Body of pancreas (tissue), 4 donors: ENCODE measurements at regions not wholly inside any gene's neighbourhood (a gene's known extent, or its start where the extent isn't known, plus 50 kb on each side); places are given as distances from the start of the nearest gene placed in this dataset.

Experiments
- ATAC-seq: fragments of 150-250 bp; one replicate; pipeline ENCODE4 v1.9.1; 2016
- DNase-seq, 4 donors: peaks; one replicate each; pipeline ENCODE4 v3.0.0-alpha.2; 2019
- H3K27ac ChIP-seq, 4 donors: fragments of 200-600 bp; sonication (generic); 1 replicate in 3 of 4; 2 replicates in 1 of 4; pipeline versions ENCODE4 v1.5.1 to v1.6.1; 2016 to 2019; ENCODE audit warnings: mild to moderate bottlenecking in 1 of 4, mixed read lengths in 1 of 4, moderate library complexity in 1 of 4
- H3K27me3 ChIP-seq, 2 donors: fragments of 200-600 bp; sonication (generic); one replicate each; pipeline ENCODE4 v1.6.0; 2016; ENCODE audit warnings: mild to moderate bottlenecking in 1 of 2
- H3K36me3 ChIP-seq, 2 donors: fragments of 200-600 bp; sonication (generic); replicated peaks in 1 of 2; 2 replicates each; pipeline ENCODE4 v1.5.1; 2016; ENCODE audit warnings: low read depth in 2 of 2; ENCODE audit not compliant: insufficient read depth in 1 of 2
- H3K4me1 ChIP-seq: fragments of 200-600 bp; sonication (generic); one replicate; pipeline ENCODE4 v1.6.0; 2016
- H3K4me3 ChIP-seq, 2 donors: fragments of 200-600 bp; sonication (generic); 1 replicate in 1 of 2; 2 replicates in 1 of 2; pipeline ENCODE4 v1.5.1; 2016 to 2019
- H3K9me3 ChIP-seq, 3 donors: fragments of 200-600 bp; sonication (generic); 1 replicate in 2 of 3; 2 replicates in 1 of 3; pipeline ENCODE4 v1.5.1; 2016
- POLR2A ChIP-seq, 3 donors: fragments of 450-650 bp; IDR thresholded peaks; one replicate each; pipeline ENCODE4 v1.6.1; 2016; ENCODE audit warnings: antibody characterized with exemption in 3 of 3, mild to moderate bottlenecking in 2 of 3
- WGBS, 2 donors: methylation state at CpG; one replicate each; pipeline ENCODE4 v1.1.5; 2017; 5-methylcytosine and 5-hydroxymethylcytosine counted together
- intact Hi-C: fragments of 100-400 bp; cut with DNase I; formaldehyde crosslinking; loops from one replicate; pipeline ENCODE4 v1.15.1; 2023
- TF ChIP-seq, protein P1 (sequence below), 7 experiments: fragments of 450-650 bp in 4 of 7; fragments of 200-600 bp in 3 of 7; sonication (generic) in 3 of 7; IDR thresholded peaks; one replicate each; pipeline ENCODE4 v1.5.1; 2016 to 2019; ENCODE audit warnings: antibody characterized with exemption in 7 of 7

DNA sequence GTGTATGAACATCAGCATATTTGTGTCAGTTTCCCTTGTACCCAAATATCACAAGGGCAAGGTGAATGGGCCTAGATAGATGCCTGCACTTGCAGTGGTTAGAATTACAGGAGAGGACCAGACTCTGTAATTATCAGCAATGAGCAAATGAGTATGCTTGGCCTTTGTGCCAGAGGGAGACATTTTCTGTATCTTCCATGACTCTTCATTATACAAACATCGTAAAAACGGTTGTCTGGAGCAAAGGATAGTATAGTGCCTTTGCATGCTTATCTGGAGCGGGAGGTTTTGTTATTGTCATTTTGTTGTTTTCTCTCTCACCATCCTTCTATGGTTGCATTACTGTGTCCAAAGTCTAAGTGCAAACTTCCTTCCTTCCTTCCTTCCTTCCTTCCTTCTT, 1568.5 kb upstream of the NUDT12 start:
- TF ChIP-seq, protein P1, sequence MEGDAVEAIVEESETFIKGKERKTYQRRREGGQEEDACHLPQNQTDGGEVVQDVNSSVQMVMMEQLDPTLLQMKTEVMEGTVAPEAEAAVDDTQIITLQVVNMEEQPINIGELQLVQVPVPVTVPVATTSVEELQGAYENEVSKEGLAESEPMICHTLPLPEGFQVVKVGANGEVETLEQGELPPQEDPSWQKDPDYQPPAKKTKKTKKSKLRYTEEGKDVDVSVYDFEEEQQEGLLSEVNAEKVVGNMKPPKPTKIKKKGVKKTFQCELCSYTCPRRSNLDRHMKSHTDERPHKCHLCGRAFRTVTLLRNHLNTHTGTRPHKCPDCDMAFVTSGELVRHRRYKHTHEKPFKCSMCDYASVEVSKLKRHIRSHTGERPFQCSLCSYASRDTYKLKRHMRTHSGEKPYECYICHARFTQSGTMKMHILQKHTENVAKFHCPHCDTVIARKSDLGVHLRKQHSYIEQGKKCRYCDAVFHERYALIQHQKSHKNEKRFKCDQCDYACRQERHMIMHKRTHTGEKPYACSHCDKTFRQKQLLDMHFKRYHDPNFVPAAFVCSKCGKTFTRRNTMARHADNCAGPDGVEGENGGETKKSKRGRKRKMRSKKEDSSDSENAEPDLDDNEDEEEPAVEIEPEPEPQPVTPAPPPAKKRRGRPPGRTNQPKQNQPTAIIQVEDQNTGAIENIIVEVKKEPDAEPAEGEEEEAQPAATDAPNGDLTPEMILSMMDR (IDR thresholded peaks at IDR 0.05): no peak
- no peak for TF ChIP-seq POLR2A (IDR thresholded peaks at IDR 0.05)
- WGBS, 2 donors: 74 to 78% methylated on average over 3 of the region's 3 CpGs
- DNase-seq (no peak), ATAC-seq (no peak)
- H3K9me3 ChIP-seq: no peaks in the 10 kb centered on the region
- H3K4me3 ChIP-seq: no peak overlapping the region
- intact Hi-C loops: no loop called here
- H3K27ac ChIP-seq: no peak overlapping the region
- no peaks in the 10 kb centered on the region for H3K27me3 ChIP-seq
- H3K4me1 ChIP-seq: no peaks in the 10 kb centered on the region
- no peaks in the 10 kb centered on the region for H3K36me3 ChIP-seq

DNA sequence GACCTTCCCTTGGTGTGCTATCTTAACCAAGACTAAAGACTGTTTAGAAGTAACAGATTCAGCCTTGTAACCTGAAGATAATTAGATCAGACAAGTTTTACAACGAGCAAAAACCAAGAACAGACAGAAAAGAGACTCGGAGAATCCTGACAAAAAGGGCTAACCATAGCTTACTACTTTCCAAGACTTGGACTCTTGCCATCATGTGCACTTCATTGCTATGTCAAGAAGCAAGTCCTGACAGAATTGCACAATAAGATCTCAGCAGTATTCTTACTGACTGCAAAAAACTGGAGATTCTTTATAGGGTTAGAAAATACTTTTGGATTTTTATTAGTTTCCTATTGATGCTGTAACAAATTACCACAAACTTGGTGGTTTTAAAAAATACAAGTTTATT, 1539.0 kb upstream of the NUDT12 start:
- H3K36me3 ChIP-seq: no peaks in the 10 kb centered on the region
- H3K4me3 ChIP-seq: no peak overlapping the region
- ATAC-seq (no peak), DNase-seq (no peak)
- H3K27me3 ChIP-seq: no peaks in the 10 kb centered on the region
- TF ChIP-seq, protein P1 (IDR thresholded peaks at IDR 0.05): no peak
- no peak for TF ChIP-seq POLR2A (IDR thresholded peaks at IDR 0.05)
- 22 to 27% methylated on average over 2 of the region's 2 CpGs for WGBS, 2 donors
- intact Hi-C loops: no loop called here
- no peaks in the 10 kb centered on the region for H3K9me3 ChIP-seq
- H3K4me1 ChIP-seq: no peaks in the 10 kb centered on the region
- H3K27ac ChIP-seq: no peak overlapping the region

DNA sequence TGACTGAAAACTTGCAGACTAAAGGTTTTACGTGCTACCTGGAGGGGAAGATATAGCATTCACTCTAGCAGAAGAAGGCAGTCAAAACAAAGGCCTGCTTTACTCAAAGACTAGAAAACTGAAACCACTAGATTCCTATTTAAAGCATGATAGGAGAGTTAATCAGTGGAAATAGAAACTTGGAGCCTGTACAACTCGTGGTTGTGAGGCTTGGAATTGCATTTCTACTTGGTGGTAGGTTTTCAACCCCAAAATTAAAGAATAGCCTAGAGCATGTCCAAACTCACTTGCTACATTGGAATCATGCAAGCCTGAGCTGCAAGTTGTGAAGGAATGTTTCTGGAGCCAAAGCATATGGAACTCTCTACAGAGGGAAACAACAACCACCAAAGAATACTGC, 1526.4 kb upstream of the NUDT12 start:
- H3K4me1 ChIP-seq: no peaks in the 10 kb centered on the region
- 38 to 41% methylated on average over 2 of the region's 2 CpGs for WGBS, 2 donors
- intact Hi-C loops: no loop called here
- H3K36me3 ChIP-seq: no peaks in the 10 kb centered on the region
- H3K4me3 ChIP-seq: no peak overlapping the region
- H3K27me3 ChIP-seq: no peaks in the 10 kb centered on the region
- ATAC-seq: no peak
- H3K9me3 ChIP-seq: no peaks in the 10 kb centered on the region
- TF ChIP-seq POLR2A (IDR thresholded peaks at IDR 0.05): no peak
- TF ChIP-seq, protein P1 (IDR thresholded peaks at IDR 0.05): no peak
- no peak overlapping the region for H3K27ac ChIP-seq
- DNase-seq: no peak

DNA sequence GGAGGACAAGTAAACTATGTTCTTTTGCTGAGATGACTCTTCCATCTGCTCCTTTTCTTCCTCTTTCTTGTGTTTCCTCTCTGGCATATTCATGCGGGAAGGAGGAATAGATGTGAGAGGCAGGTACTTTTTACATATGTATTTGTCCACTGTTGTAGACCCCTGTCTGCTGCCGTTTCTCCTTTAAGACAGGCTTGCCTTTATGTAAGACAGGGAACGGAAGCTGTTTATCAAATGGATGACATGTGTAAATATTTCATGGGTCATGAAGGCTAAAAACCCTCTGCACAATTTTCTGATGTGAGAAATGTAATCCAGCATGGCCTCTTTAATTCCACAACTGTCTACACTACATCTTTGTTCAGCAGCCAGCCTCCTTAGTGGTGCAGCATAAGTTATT, 1525.5 kb upstream of the NUDT12 start:
- TF ChIP-seq POLR2A (IDR thresholded peaks at IDR 0.05): no peak
- TF ChIP-seq, protein P1 (IDR thresholded peaks at IDR 0.05): no peak
- 5 to 7% methylated on average over 3 of the region's 3 CpGs for WGBS, 2 donors
- DNase-seq: no peak
- Histone ChIP-seq H3K4me1 (no peaks in the 10 kb centered on the region), H3K27ac (no peak overlapping the region), H3K9me3 (no peaks in the 10 kb centered on the region), H3K27me3 (no peaks in the 10 kb centered on the region), H3K4me3 (no peak overlapping the region), H3K36me3 (no peaks in the 10 kb centered on the region)
- intact Hi-C loops: no loop called here
- no peak for ATAC-seq

DNA sequence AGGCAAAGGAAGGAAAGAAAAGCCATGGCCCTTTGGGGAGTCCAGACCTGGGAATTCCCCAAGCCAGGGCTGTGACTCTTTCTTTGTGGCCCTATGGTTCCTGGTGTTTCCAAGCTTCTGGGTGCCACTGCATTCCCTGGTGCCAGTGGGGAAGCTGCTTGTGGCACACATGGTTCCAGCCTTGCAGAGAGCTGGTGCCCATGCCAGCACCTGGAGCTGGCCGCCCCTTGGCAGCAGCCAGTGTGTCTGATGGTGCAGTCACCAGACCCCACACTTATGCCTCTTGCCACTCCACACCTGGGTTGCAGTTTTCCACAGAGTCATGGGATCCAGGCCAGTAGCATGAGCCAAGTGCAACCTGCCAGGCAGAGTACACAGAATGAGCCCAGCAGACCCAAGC, 1495.3 kb upstream of the NUDT12 start:
- ATAC-seq (no peak), DNase-seq (no peak)
- Histone ChIP-seq H3K27ac (no peak overlapping the region), H3K36me3 (no peaks in the 10 kb centered on the region), H3K27me3 (no peaks in the 10 kb centered on the region), H3K9me3 (no peaks in the 10 kb centered on the region), H3K4me3 (no peak overlapping the region), H3K4me1 (no peaks in the 10 kb centered on the region)
- intact Hi-C loops: no loop called here
- no peak for TF ChIP-seq POLR2A (IDR thresholded peaks at IDR 0.05)
- TF ChIP-seq, protein P1 (IDR thresholded peaks at IDR 0.05): no peak
- 43 to 57% methylated on average over 1 of the region's 1 CpG for WGBS, 2 donors
